ENCODE measurements at regions not wholly inside any gene's neighbourhood (a gene's known extent, or its start where the extent isn't known, plus 50 kb on each side); places are given as distances from the start of the nearest gene placed in this dataset.

DNA sequence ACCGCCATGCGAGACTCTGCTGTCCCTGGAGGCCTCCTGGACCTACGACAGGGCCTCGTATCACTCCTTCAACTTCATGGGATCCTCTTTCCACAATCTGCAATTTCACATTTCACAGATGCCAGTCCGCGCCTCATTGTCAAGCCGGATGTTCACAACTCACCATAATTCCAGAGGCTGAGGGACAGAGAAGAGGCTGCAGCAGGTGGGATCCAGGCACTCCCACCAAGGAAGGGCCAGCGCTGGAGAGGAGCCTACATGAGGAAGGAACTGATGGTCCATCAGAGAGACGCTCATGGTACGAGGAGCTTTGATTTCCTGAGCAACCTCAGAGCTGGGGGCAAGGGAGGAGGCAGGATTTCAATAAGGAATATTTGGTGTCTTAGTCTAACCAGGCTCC is 495.0 kb downstream of the BRD1 start:
- TF ChIP-seq, protein P1, sequence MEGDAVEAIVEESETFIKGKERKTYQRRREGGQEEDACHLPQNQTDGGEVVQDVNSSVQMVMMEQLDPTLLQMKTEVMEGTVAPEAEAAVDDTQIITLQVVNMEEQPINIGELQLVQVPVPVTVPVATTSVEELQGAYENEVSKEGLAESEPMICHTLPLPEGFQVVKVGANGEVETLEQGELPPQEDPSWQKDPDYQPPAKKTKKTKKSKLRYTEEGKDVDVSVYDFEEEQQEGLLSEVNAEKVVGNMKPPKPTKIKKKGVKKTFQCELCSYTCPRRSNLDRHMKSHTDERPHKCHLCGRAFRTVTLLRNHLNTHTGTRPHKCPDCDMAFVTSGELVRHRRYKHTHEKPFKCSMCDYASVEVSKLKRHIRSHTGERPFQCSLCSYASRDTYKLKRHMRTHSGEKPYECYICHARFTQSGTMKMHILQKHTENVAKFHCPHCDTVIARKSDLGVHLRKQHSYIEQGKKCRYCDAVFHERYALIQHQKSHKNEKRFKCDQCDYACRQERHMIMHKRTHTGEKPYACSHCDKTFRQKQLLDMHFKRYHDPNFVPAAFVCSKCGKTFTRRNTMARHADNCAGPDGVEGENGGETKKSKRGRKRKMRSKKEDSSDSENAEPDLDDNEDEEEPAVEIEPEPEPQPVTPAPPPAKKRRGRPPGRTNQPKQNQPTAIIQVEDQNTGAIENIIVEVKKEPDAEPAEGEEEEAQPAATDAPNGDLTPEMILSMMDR (conservative IDR thresholded peaks at IDR 0.05), result no peak
- no peak overlapping the region for H3K27ac ChIP-seq

DNA sequence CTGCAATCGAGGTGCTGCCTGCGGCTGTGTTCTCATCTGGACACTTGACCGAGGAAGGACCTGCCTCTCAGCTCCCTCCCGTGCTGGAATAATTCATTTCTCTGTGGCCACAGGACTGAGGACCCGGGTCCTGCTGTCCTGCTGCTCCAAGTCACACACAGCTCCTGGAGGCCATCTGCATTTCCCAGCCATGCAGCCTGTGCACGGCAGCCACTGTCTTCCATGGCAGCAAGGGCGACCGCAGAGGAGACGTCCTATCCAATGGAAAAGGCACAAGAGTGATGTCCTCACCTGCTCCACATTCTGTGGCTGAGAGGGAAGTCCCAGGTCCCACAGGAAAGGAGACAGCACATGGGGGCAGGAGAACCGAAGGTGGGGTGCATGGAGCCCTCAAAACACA is 495.8 kb downstream of the BRD1 start:
- no peak overlapping the region for H3K27ac ChIP-seq
- TF ChIP-seq, protein P1 (conservative IDR thresholded peaks at IDR 0.05), result no peak

DNA sequence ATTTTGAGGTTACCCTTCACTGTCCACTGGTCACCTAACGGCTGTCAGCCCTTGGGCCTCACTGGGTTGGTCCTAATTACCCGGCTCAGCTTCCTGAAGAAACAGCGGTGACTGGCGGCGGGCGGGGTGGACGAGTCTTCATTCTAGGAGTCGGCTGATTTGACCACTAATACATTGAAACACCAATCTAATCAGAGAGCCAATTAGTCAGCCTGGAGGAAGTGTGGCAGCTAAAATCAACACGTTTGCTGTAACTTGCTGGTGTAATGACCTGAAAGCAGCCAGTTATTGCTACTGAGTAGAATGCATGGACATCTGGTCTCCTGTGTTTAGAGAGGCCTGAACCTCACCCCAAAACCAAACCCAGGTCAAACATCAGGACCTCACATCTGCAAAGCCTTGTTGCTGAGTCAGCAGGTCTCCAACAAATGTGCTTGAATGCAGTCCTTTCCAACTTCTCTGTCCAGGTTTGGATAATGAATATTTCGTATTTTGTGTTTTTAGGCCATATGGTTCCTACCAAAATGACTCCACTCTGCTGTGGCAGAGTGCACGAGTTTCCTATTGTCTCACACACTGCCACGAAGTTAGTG is 496.4 kb downstream of the BRD1 start:
- TF ChIP-seq, protein P1 (conservative IDR thresholded peaks at IDR 0.05), result no peak

DNA sequence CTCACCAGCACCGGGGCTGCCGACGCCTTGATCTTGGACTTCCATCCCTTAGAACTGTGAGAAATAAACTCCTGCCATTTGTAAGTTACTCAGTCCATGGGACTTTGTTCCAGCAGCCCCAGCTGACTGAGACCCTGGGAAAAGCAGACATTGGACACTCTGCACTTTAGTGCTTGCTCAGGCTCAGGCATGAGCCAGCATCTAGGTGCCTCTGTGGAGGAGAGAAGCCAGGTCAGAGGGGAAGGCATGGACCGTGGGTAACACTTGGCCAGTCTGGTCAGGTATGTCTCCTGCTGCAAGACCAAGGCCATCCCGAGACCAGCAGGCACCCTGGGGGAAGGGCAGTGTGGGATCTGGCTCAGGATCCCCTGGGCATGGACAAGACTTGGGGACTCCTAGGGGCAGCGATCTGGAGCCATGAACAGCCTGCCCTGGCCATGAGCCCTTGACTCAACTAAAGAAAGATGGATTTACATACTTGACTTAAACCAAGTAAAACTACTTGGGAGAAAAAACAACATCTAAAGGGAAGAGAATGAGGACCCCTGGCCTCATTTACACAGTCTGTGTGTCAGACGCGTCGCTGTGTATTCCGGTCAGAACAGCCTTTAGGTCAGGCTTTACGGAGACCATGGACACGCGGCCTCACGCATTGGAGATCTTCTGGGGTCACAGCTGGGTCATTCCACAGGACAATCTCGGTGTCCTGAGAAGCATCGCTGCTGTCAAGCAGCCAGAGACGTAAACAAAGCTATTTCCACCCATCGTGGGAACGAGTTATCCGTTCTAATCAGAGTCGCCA is 497.1 kb downstream of the BRD1 start:
- no peak overlapping the region for H3K27ac ChIP-seq
- TF ChIP-seq, protein P1 (conservative IDR thresholded peaks at IDR 0.05), result no peak

More for the DNA sequence above, 496.4 kb downstream of the BRD1 start:
- H3K27ac ChIP-seq, result no peak overlapping the region

DNA sequence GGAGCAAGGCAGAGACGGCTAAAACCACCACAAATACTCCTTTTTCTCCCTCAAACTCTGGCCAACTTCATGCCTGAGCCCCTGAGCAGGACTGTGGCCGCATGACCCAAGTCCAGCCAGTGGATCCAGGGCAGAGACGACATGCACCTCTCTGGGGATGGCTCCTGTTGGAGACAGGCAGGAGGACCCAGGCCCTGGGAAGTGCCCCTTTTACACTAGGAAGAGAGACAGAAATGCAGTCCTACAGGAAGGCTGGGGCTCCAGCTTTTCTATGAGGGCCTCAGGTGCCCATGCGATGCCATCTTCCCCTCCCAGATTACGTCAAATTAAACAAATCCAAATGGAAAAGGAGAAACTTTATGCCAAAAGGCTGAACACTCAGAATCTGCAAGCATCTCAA is 498.0 kb downstream of the BRD1 start:
- TF ChIP-seq, protein P1 (conservative IDR thresholded peaks at IDR 0.05), result no peak

DNA sequence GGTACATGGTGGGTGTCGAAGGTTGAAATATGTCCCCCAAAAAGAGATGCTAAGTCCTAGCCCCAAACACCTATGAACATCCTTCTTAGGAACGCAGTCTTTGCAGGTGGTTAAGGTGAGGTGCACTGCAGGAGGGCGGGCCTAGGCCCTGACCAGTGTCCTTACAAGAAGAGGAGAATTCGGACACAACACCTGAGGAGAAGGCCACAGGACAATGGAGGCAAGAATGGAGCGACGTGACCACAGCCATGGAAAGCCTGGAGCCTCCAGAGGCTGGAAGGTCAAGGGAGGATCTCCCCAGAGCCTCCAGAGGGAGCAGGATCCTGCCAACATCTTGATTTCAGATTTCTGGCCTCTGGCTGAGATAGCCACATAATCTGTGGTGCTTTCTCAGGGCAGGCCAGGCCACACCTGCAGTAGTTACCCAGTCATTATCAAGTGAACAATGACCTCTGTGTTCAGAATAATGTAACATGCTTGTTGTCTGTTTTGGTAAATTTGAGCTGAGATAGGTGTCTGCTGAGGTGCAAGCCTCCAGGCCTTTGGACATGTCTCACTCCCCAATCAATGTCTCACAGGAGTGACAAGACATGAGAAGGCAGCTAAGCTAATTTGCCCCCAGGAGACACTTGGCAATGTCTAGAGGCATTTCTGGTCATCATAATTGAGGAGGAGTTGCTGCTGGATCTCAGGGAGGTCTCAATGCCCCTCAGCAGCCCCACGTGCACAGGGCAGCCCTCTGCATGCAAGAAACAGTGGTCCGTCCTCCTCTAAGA is 498.9 kb downstream of the BRD1 start:
- TF ChIP-seq, protein P1 (conservative IDR thresholded peaks at IDR 0.05), result no peak
- H3K27ac ChIP-seq, result no peak overlapping the region

More for the DNA sequence above, 498.0 kb downstream of the BRD1 start:
- no peak overlapping the region for H3K27ac ChIP-seq

DNA sequence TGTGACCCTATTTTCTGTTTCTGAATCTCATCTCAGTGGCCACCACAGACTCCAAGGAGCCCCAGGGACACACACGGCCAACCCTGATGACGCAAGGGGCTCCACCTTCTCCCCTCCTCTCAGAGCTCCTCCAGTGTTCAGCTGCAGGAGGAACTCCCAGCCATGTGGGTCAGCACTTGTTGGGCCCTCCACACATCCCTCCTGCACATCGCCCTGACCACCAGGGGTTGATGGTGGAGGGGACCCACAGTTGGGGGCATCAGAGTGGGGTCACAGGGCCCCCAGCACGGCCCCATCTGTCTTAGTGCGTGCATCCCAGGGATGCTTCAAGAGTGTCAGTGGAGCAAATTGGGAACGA is 499.6 kb downstream of the BRD1 start:
- TF ChIP-seq, protein P1 (conservative IDR thresholded peaks at IDR 0.05), result no peak
- H3K27ac ChIP-seq, result no peak overlapping the region

Data from VCaP (cell line).